ENCODE measurements at regions not wholly inside any gene's neighbourhood (a gene's known extent, or its start where the extent isn't known, plus 50 kb on each side); places are given as distances from the start of the nearest gene placed in this dataset.

- TF ChIP-seq EZH2 (IDR thresholded peaks at IDR 0.05; ENCODE audit: low read depth, low read length, severe bottlenecking), result no peak
- TF ChIP-seq CTCF (IDR thresholded peaks at IDR 0.05; ENCODE audit: control extremely low read depth in 1 of 3, insufficient read depth in 1 of 3, low read depth in 1 of 3, low read length in 3 of 3), result no peak
- TF ChIP-seq RAD21 (IDR thresholded peaks at IDR 0.05 in 1 of 2, conservative IDR thresholded peaks at IDR 0.05 in 1 of 2; ENCODE audit: low read depth in 2 of 2, low read length in 2 of 2), result no peak
- no peak for TF ChIP-seq MAFK (IDR thresholded peaks at IDR 0.05; ENCODE audit: low read depth, low read length)
- TF ChIP-seq RBBP5 (IDR thresholded peaks at IDR 0.05; ENCODE audit: borderline replicate concordance, low read depth, low read length), result no peak
- no peak for TF ChIP-seq KDM1A (IDR thresholded peaks at IDR 0.05; ENCODE audit: borderline replicate concordance, low read length)
Measured at GRCh38 chrX:71846429-71846828, 64.2 kb upstream of the NHSL2 start.

Measured in H1 (cell line).